GM23338 (cell line): ENCODE measurements at regions not wholly inside any gene's neighbourhood (a gene's known extent, or its start where the extent isn't known, plus 50 kb on each side); places are given as distances from the start of the nearest gene placed in this dataset.

ENCODE experiments used
- POLR2AphosphoS5 ChIP-seq: IDR thresholded peaks from 2 replicates; pipeline ENCODE4 v1.6.1; 2016; ENCODE audit warnings: antibody characterized with exemption, low read depth
- TF ChIP-seq, protein P1 (sequence below), 2 experiments: fragments of 200-600 bp in 1 of 2; sonication (generic) in 1 of 2; conservative IDR thresholded peaks; 2 replicates each; pipeline versions ENCODE4 v1.5.1 to v1.6.1; 2016 to 2017; ENCODE audit warnings: antibody characterized with exemption in 2 of 2, low read depth in 2 of 2, mild to moderate bottlenecking in 2 of 2, moderate library complexity in 1 of 2

DNA sequence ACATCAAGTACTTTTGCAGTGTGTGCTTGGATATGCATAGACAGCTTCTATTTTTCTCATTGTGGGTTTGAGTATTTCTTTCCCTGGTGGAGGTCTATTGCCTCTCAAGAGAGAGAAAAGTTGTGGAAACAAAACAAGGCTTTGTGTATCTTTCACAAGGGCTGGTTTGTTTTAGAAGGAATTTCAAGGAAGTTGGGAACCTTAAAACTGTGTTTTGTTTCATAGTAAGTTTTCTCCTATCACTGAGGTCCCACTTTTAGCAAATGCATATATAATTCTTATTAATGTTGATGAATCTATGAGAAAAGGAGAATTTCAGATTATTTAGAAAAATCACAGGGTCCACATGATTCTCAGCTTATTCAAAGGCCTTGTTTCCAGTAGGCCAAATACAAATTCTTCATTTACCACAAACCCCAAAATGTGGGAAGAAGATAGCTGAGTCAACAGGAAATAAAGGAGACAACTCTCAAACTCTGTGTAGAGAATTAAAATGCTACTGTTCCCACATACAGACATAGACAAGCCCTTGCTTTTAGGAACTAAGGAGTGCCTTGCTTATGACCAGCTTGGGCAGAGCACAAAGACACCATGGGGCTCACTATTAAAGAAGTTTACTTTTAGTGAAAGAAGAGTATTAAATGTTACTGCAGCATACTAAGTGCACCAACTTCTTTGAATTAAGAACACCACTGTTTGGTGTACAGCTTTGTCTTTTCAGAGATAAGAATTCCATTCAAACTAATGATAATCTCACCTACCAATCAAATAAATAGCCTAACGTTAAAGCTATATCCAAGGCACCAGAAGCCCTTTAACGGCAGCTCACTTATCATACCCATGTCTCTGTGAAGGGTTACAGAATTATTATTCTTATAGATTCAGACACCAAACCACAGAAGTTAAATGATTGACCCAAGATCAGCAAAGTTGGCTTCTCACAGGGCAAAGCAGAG, 177.4 kb upstream of the LEF1 start:
- TF ChIP-seq, protein P1, sequence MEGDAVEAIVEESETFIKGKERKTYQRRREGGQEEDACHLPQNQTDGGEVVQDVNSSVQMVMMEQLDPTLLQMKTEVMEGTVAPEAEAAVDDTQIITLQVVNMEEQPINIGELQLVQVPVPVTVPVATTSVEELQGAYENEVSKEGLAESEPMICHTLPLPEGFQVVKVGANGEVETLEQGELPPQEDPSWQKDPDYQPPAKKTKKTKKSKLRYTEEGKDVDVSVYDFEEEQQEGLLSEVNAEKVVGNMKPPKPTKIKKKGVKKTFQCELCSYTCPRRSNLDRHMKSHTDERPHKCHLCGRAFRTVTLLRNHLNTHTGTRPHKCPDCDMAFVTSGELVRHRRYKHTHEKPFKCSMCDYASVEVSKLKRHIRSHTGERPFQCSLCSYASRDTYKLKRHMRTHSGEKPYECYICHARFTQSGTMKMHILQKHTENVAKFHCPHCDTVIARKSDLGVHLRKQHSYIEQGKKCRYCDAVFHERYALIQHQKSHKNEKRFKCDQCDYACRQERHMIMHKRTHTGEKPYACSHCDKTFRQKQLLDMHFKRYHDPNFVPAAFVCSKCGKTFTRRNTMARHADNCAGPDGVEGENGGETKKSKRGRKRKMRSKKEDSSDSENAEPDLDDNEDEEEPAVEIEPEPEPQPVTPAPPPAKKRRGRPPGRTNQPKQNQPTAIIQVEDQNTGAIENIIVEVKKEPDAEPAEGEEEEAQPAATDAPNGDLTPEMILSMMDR (conservative IDR thresholded peaks at IDR 0.05; ENCODE audit: low read depth in 2 of 2): no peak
- no peak for TF ChIP-seq POLR2AphosphoS5
